Prostate gland (tissue), 2 donors: ENCODE measurements at regions not wholly inside any gene's neighbourhood (a gene's known extent, or its start where the extent isn't known, plus 50 kb on each side); places are given as distances from the start of the nearest gene placed in this dataset.
"Not testable (repeated sequence)": the region's sequence is repeated elsewhere in the genome, so short reads cannot be mapped to it uniquely, and the experiment has no call there.

Experiments
- DNase-seq: peaks from one replicate; pipeline ENCODE4 v3.0.0-alpha.2; 2019; ENCODE audit warnings: low spot score
- H3K27ac ChIP-seq, 2 donors: fragments of 200-600 bp; sonication (generic); 2 replicates each; pipeline ENCODE4 v1.5.1; 2017 to 2019
- H3K27me3 ChIP-seq: fragments of 200-600 bp; sonication (generic); replicated peaks from 2 replicates; pipeline ENCODE4 v1.5.1; 2019; ENCODE audit not compliant: insufficient read depth
- H3K36me3 ChIP-seq, 2 donors: fragments of 200-600 bp; sonication (generic); 1 replicate in 1 of 2; 2 replicates in 1 of 2; pipeline versions ENCODE4 v1.5.1 to v1.8.1; 2017 to 2019
- H3K4me1 ChIP-seq: fragments of 200-600 bp; sonication (generic); replicated peaks from 2 replicates; pipeline ENCODE4 v1.5.1; 2019
- H3K4me3 ChIP-seq, 2 donors: fragments of 200-600 bp; sonication (generic); 2 replicates each; pipeline ENCODE4 v1.5.1; 2017 to 2019
- H3K9me3 ChIP-seq: fragments of 200-600 bp; sonication (generic); 2 replicates; pipeline ENCODE4 v1.5.1; 2017
- CTCF ChIP-seq, 4 experiments: fragments of 200-600 bp in 2 of 4; fragments of 450-650 bp in 2 of 4; sonication (generic) in 2 of 4; IDR thresholded peaks; 1 replicate in 3 of 4; 2 replicates in 1 of 4; pipeline ENCODE4 v1.5.1; 2016 to 2019; ENCODE audit warnings: antibody characterized with exemption in 4 of 4, mild to moderate bottlenecking in 2 of 4, moderate library complexity in 2 of 4
- POLR2A ChIP-seq: fragments of 450-650 bp; IDR thresholded peaks from one replicate; pipeline ENCODE4 v1.6.1; 2016; ENCODE audit warnings: antibody characterized with exemption, mild to moderate bottlenecking
- POLR2AphosphoS5 ChIP-seq: sonication (generic); formaldehyde crosslinking; IDR thresholded peaks from one replicate; pipeline ENCODE4 v1.6.1; 2017; ENCODE audit warnings: antibody characterized with exemption
- WGBS: methylation state at CpG from one replicate; pipeline ENCODE4 v1.1.5; 2018; 5-methylcytosine and 5-hydroxymethylcytosine counted together
- intact Hi-C: fragments of 100-400 bp; cut with DNase I; formaldehyde crosslinking; loops from one replicate; pipeline ENCODE4 v1.14.2; 2022

GRCh38 chr3:48101301-48101650 is 85.1 kb upstream of the MAP4 start:
- H3K27ac ChIP-seq, H3K4me1 ChIP-seq, intact Hi-C loops, H3K27me3 ChIP-seq, DNase-seq, H3K4me3 ChIP-seq, H3K9me3 ChIP-seq, H3K36me3 ChIP-seq: not testable (repeated sequence)
- WGBS = 87% methylated on average over 2 of the region's 2 CpGs

- TF ChIP-seq CTCF (IDR thresholded peaks at IDR 0.05) (no peak), POLR2AphosphoS5 (no peak), POLR2A (no peak)
- no peaks in the 10 kb centered on the region for H3K4me1 ChIP-seq
- H3K36me3 ChIP-seq = no peaks in the 10 kb centered on the region
- no peak for DNase-seq
- H3K4me3 ChIP-seq = no peak overlapping the region
- 44% methylated on average over 2 of the region's 2 CpGs for WGBS
- H3K27ac ChIP-seq = no peak overlapping the region
- intact Hi-C loops = no loop called here
- H3K27me3 ChIP-seq = no peaks in the 10 kb centered on the region
- H3K9me3 ChIP-seq = no peaks in the 10 kb centered on the region
Measured at GRCh38 chr3:48092270-48092669, 76.1 kb upstream of the MAP4 start.

- no peaks in the 10 kb centered on the region for H3K9me3 ChIP-seq
- H3K36me3 ChIP-seq = no peaks in the 10 kb centered on the region
- 91% methylated on average over 19 of the region's 19 CpGs for WGBS
- no peak overlapping the region for H3K27ac ChIP-seq
- intact Hi-C loops = no loop called here
- DNase-seq = no peak
- TF ChIP-seq POLR2AphosphoS5 (no peak), CTCF (IDR thresholded peaks at IDR 0.05) (no peak), POLR2A (no peak)
- H3K27me3 ChIP-seq = no peaks in the 10 kb centered on the region
- peaks cover 3% of the 10 kb centered on the region for H3K4me1 ChIP-seq
- H3K4me3 ChIP-seq = no peak overlapping the region
Measured at GRCh38 chr3:48090166-48090939, 74.1 kb upstream of the MAP4 start.

GRCh38 chr3:48088749-48089466 is 72.7 kb upstream of the MAP4 start:
- Histone ChIP-seq H3K4me3 (peak overlapping the region; percentile 72 to 92), H3K4me1 (peaks cover 3% of the 10 kb centered on the region), H3K27me3 (no peaks in the 10 kb centered on the region), H3K27ac (peak overlapping the region; percentile 92 to 96), H3K36me3 (no peaks in the 10 kb centered on the region), H3K9me3 (no peaks in the 10 kb centered on the region)
- TF ChIP-seq POLR2A (peak; percentile 92), POLR2AphosphoS5 (peak; percentile 86), CTCF (IDR thresholded peaks at IDR 0.05) (peak in 2 of 4 experiments; percentile 6 to 16)
- intact Hi-C loops = loop anchor here (5.0 kb wide), 1 partner anchor 77 kb away; no protein-coding TSS in a partner anchor
- WGBS = under 1% methylated on average over 24 of the region's 79 CpGs
- DNase-seq = peak; percentile 96

- DNase-seq = peak; percentile 3
- Histone ChIP-seq H3K27ac (peak overlapping the region; percentile 92 to 96), H3K4me3 (peak overlapping the region; percentile 72 to 92), H3K4me1 (peaks cover 3% of the 10 kb centered on the region), H3K36me3 (no peaks in the 10 kb centered on the region), H3K27me3 (no peaks in the 10 kb centered on the region), H3K9me3 (no peaks in the 10 kb centered on the region)
- TF ChIP-seq POLR2A (no peak), CTCF (IDR thresholded peaks at IDR 0.05) (no peak), POLR2AphosphoS5 (no peak)
- intact Hi-C loops = loop anchor here (5.0 kb wide), 1 partner anchor 76 kb away; no protein-coding TSS in a partner anchor
- WGBS = 2% methylated on average over 18 of the region's 40 CpGs
Measured at GRCh38 chr3:48088056-48088748, 72.0 kb upstream of the MAP4 start.
